Amygdala (tissue), 56 donors: ENCODE measurements at regions not wholly inside any gene's neighbourhood (a gene's known extent, or its start where the extent isn't known, plus 50 kb on each side); places are given as distances from the start of the nearest gene placed in this dataset.

Experiments
- DNase-seq, 56 donors: peaks; one replicate each; lab custom pipeline; 2025; lab: John Stamatoyannopoulos, UW

- no peak for DNase-seq
Measured at GRCh38 chr2:37587817-37588216, 83.6 kb downstream of the CDC42EP3 start.

- DNase-seq = no peak
Measured at GRCh38 chr2:37588316-37588777, 83.1 kb downstream of the CDC42EP3 start.

DNA sequence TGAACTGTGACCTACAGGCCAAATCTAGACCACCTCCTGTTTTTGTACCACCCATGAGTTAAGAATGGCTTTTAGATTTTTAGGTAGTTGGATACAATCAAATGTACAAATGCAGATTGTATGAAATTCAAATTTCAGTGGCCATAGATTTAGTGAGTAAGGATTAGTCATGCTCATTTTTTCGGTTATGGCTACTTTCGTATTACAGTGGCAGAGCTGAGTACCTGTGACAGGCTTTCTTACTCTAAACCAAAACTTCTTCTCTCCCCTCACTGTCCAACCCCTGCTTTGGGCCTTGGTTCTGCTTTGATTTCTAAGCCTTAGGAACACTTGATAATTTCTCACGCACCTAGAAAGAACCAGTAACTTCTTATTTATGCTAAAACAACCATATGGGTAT lies 82.1 kb downstream of the CDC42EP3 start:
- no peak for DNase-seq

GRCh38 chr2:37590119-37590571 lies 81.3 kb downstream of the CDC42EP3 start:
- no peak for DNase-seq
